GM12878 (cell line): ENCODE measurements at regions not wholly inside any gene's neighbourhood (a gene's known extent, or its start where the extent isn't known, plus 50 kb on each side); places are given as distances from the start of the nearest gene placed in this dataset.

Source experiments
- EP300 ChIP-seq, 2 experiments: fragments of 150-350 bp in 1 of 2; IDR thresholded peaks; 2 replicates each; pipeline ENCODE4 v1.6.1; 2011 to 2012; ENCODE audit warnings: low read depth in 2 of 2, low read length in 2 of 2, borderline replicate concordance in 1 of 2, improper control_type of control experiment in 1 of 2, inconsistent platforms in 1 of 2; ENCODE audit not compliant: control insufficient read depth in 1 of 2
- MYB ChIP-seq: fragments of 150-350 bp; IDR thresholded peaks from 2 replicates; pipeline ENCODE4 v1.6.1; 2014; ENCODE audit warnings: mild to moderate bottlenecking, low read depth, low read length, borderline replicate concordance
- NRF1 ChIP-seq: conservative IDR thresholded peaks from 2 replicates; pipeline ENCODE4 v1.6.1; 2011; ENCODE audit warnings: mild to moderate bottlenecking, low read depth, low read length, improper control_type of control experiment
- PBX3 ChIP-seq: IDR thresholded peaks from 2 replicates; pipeline ENCODE4 v1.6.1; 2011; ENCODE audit warnings: mild to moderate bottlenecking, low read depth, low read length, moderate library complexity; ENCODE audit not compliant: insufficient replicate concordance
- SMC3 ChIP-seq: IDR thresholded peaks from 2 replicates; pipeline ENCODE4 v1.6.1; 2011; ENCODE audit warnings: low read length, improper control_type of control experiment, borderline replicate concordance

GRCh38 chr11:123361110-123361509, 69.0 kb upstream of the GRAMD1B start:
- TF ChIP-seq NRF1: no peak
- no peak for TF ChIP-seq EP300 (IDR thresholded peaks at IDR 0.05; ENCODE audit: borderline replicate concordance in 1 of 2, control insufficient read depth in 1 of 2, low read depth in 2 of 2, low read length in 2 of 2)
- TF ChIP-seq SMC3: no peak
- TF ChIP-seq PBX3: no peak
- no peak for TF ChIP-seq MYB
